ENCODE measurements at regions not wholly inside any gene's neighbourhood (a gene's known extent, or its start where the extent isn't known, plus 50 kb on each side); places are given as distances from the start of the nearest gene placed in this dataset.

DNA sequence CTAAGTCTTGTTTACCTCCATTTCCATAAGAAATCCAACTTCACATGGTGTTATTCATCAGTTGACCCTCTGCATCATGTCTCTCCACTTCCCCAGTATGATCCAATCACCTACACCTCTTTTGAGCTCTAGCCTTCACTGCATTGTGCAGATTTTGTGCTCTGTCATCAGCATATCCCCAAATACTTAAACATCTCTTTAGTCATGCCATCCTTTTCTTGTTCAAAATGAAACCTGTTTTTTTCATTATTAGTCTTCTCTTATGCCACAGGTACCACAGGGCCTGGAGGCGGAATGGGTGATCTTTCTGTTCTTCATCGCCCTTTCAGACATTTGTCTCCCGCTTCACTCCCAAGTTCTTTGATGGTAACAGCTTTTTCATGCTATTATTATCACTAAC is 382.7 kb upstream of the GALNTL6 start:
- TF ChIP-seq POLR2A (IDR thresholded peaks at IDR 0.05; ENCODE audit: low read depth, low read length) (no peak), POLR2AphosphoS5 (IDR thresholded peaks at IDR 0.05; ENCODE audit: insufficient read depth, low read depth, low read length) (no peak), CTCF (IDR thresholded peaks at IDR 0.05; ENCODE audit: extremely low read depth in 1 of 2, insufficient read depth in 1 of 2, low read depth in 1 of 2, low read length in 2 of 2) (no peak), EZH2 (IDR thresholded peaks at IDR 0.05; ENCODE audit: borderline replicate concordance, low read depth, low read length, severe bottlenecking) (no peak), GATA2 (IDR thresholded peaks at IDR 0.05; ENCODE audit: insufficient read depth, insufficient read length, low read depth, low read length) (no peak), FOS (IDR thresholded peaks at IDR 0.05; ENCODE audit: borderline replicate concordance, insufficient read depth, low read length) (no peak), MAX (IDR thresholded peaks at IDR 0.05; ENCODE audit: insufficient read depth, insufficient read length) (no peak)
